ENCODE measurements at regions not wholly inside any gene's neighbourhood (a gene's known extent, or its start where the extent isn't known, plus 50 kb on each side); places are given as distances from the start of the nearest gene placed in this dataset.
"Not testable (repeated sequence)": the region's sequence is repeated elsewhere in the genome, so short reads cannot be mapped to it uniquely, and the experiment has no call there.

DNA sequence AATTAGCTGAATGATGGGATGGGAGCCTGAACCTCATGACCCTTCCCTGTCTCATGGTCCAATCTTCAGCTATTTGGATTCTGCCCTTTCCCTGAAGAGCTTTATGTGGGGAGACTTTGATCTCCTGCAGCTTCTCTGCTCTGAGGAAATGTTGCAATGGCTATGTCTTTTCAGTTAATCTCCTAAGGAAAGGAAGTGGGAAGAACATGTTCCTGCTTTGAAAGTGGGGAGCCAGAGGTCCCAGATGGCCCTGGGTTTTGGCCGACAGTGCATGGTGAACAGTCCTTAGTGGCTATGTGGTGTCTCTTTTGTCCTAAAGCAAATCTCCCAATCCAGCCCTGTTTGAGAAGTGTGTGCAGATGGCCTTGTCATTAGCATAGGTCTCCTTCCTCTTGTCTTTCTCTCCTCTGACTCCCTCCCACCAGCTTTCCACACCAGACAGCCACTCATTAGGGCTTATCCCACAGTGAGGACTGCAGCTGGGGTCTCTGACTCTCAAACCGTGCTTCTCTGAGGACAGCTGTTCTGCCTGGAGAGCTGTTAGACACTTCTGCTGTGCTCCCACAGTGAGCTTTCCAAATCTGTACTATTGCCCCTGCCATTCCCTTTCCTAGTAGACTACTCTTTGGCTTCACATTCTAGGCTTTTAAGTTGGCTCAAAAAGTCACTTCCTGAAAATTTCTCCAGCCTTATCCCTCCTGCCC is 365.8 kb upstream of the UMPS start:
- no peak overlapping the region for H3K9ac ChIP-seq (replicated peaks; ENCODE audit: extremely low read depth, insufficient read depth, low read length)
- peaks cover 0 to 3% of the 10 kb centered on the region in 2 experiments for H3K27me3 ChIP-seq (ENCODE audit: control insufficient read depth in 2 of 2, insufficient read depth in 2 of 2, low read length in 2 of 2)
- FAIRE-seq (no peak), DNase-seq (ENCODE audit: low read depth, low spot score) (no peak)
- H3K27ac ChIP-seq (ENCODE audit: insufficient read depth, low read depth, low read length): no peak overlapping the region
- no peaks in the 10 kb centered on the region for H3K4me1 ChIP-seq (ENCODE audit: control insufficient read depth, extremely low read depth, insufficient read depth, low read length)
- dilution Hi-C loops (cut with MboI; ENCODE audit: extremely low pct_ligation_motif_present, low sequenced_read_pairs): no loop called here
- no peak overlapping the region for H3K4me3 ChIP-seq (replicated peaks in 1 of 3; ENCODE audit: insufficient read depth in 1 of 3, low read depth in 1 of 3, low read length in 3 of 3)
- H3K9me3 ChIP-seq (replicated peaks; ENCODE audit: control insufficient read depth, insufficient read depth, low read length): no peaks in the 10 kb centered on the region
- no peaks in the 10 kb centered on the region for H3K9me1 ChIP-seq (replicated peaks; ENCODE audit: control insufficient read depth, extremely low read depth, insufficient read depth, low read length)
- no peaks in the 10 kb centered on the region for H4K20me1 ChIP-seq (replicated peaks; ENCODE audit: control insufficient read depth, extremely low read depth, insufficient read depth, low read length)
- ChIA-PET POLR2A (no interaction called here), CTCF (interaction anchor here (1.0 to 2.6 kb wide), 3 partner anchors 9 to 21 kb away, joined by 3 to 12 read pairs (median 5); no protein-coding TSS in a partner anchor)
- intact Hi-C loops (cut with micrococcal nuclease): no loop called here
- no peaks in the 10 kb centered on the region for H3K36me3 ChIP-seq (ENCODE audit: control insufficient read depth in 2 of 2, extremely low read depth in 1 of 2, insufficient read depth in 2 of 2, low read length in 2 of 2)
- no peaks in the 10 kb centered on the region for H3K79me2 ChIP-seq (ENCODE audit: control insufficient read depth, insufficient read depth, low read length)
- no TSS peak for BruUV-seq (replicated peaks)
- TF ChIP-seq JUN (IDR thresholded peaks at IDR 0.05; ENCODE audit: borderline replicate concordance, insufficient read depth, insufficient read length, low read depth) (no peak), EZH2 (IDR thresholded peaks at IDR 0.05; ENCODE audit: borderline replicate concordance, low read depth, low read length, severe bottlenecking) (no peak), POLR2AphosphoS5 (IDR thresholded peaks at IDR 0.05; ENCODE audit: insufficient read depth, low read depth, low read length) (no peak), CTCF (IDR thresholded peaks at IDR 0.05; ENCODE audit: extremely low read depth in 1 of 2, insufficient read depth in 1 of 2, low read depth in 1 of 2, low read length in 2 of 2) (no peak), FOS (IDR thresholded peaks at IDR 0.05; ENCODE audit: borderline replicate concordance, insufficient read depth, low read length) (no peak), MYC (IDR thresholded peaks at IDR 0.05; ENCODE audit: low read depth, low read length) (no peak), MAX (IDR thresholded peaks at IDR 0.05; ENCODE audit: insufficient read depth, insufficient read length) (no peak), POLR2A (IDR thresholded peaks at IDR 0.05; ENCODE audit: low read depth, low read length) (no peak), GATA2 (IDR thresholded peaks at IDR 0.05; ENCODE audit: insufficient read depth, insufficient read length, low read depth, low read length) (no peak)
- no peak overlapping the region for H3K4me2 ChIP-seq (ENCODE audit: insufficient read depth, low read length)
- H2AFZ ChIP-seq (ENCODE audit: low read depth, low read length): no peak overlapping the region

DNA sequence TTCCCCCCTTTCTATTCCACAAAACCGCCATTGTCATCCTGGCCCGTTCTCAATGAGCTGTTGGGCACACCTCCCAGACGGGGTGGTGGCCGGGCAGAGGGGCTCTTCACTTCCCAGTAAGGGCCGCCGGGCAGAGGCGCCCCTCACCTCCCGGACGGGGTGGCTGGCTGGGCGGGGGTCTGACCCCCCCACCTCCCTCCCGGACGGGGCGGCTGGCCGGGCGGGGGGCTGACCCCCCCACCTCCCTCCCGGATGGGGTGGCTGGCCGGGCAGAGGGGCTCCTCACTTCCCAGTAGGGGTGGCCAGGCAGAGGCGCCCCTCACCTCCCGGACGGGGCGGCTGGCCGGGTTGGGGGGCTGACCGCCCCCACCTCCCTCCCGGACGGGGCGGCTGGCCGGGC is 363.6 kb upstream of the UMPS start:
- DNase-seq (ENCODE audit: low read depth, low spot score); H2AFZ ChIP-seq (ENCODE audit: low read depth, low read length); H3K4me1 ChIP-seq (ENCODE audit: control insufficient read depth, extremely low read depth, insufficient read depth, low read length); H3K79me2 ChIP-seq (ENCODE audit: control insufficient read depth, insufficient read depth, low read length); FAIRE-seq; H3K9me1 ChIP-seq (replicated peaks; ENCODE audit: control insufficient read depth, extremely low read depth, insufficient read depth, low read length); H3K36me3 ChIP-seq (ENCODE audit: control insufficient read depth in 2 of 2, extremely low read depth in 1 of 2, insufficient read depth in 2 of 2, low read length in 2 of 2); H3K9ac ChIP-seq (replicated peaks; ENCODE audit: extremely low read depth, insufficient read depth, low read length); BruUV-seq (replicated peaks); H4K20me1 ChIP-seq (replicated peaks; ENCODE audit: control insufficient read depth, extremely low read depth, insufficient read depth, low read length); H3K4me3 ChIP-seq (replicated peaks in 1 of 3; ENCODE audit: insufficient read depth in 1 of 3, low read depth in 1 of 3, low read length in 3 of 3); H3K27ac ChIP-seq (ENCODE audit: insufficient read depth, low read depth, low read length); H3K4me2 ChIP-seq (ENCODE audit: insufficient read depth, low read length); dilution Hi-C loops (cut with MboI; ENCODE audit: extremely low pct_ligation_motif_present, low sequenced_read_pairs); H3K9me3 ChIP-seq (replicated peaks; ENCODE audit: control insufficient read depth, insufficient read depth, low read length); intact Hi-C loops (cut with micrococcal nuclease); H3K27me3 ChIP-seq (ENCODE audit: control insufficient read depth in 2 of 2, insufficient read depth in 2 of 2, low read length in 2 of 2); POLR2A ChIA-PET; CTCF ChIA-PET: not testable (repeated sequence)
